Kidney (tissue), 13 donors: ENCODE measurements at regions not wholly inside any gene's neighbourhood (a gene's known extent, or its start where the extent isn't known, plus 50 kb on each side); places are given as distances from the start of the nearest gene placed in this dataset.

Experiments used
- DNase-seq, 5 donors: peaks; one replicate each; pipeline ENCODE4 v3.0.0-alpha.2; 2013 to 2020
- FAIRE-seq: peaks from 2 replicates; lab custom pipeline; 2012; peaks lifted over from hg19 to GRCh38; lab: Jason Lieb, UNC
- H3K27ac ChIP-seq, 2 donors: one replicate each; pipeline ENCODE4 v1.7.0; 2013; ENCODE audit warnings: low read depth in 2 of 2, low read length in 2 of 2, inconsistent platforms in 1 of 2
- H3K27me3 ChIP-seq: one replicate; pipeline ENCODE4 v1.7.1; 2013; ENCODE audit warnings: low read length, inconsistent platforms; ENCODE audit not compliant: control insufficient read depth, insufficient read depth
- H3K36me3 ChIP-seq, 3 donors: one replicate each; pipeline versions ENCODE4 v1.7.0 to v1.7.1; 2013; ENCODE audit warnings: low read length in 3 of 3, control low read depth in 1 of 3, inconsistent platforms in 1 of 3; ENCODE audit not compliant: insufficient read depth in 3 of 3, control insufficient read depth in 2 of 3
- H3K4me1 ChIP-seq, 3 donors: one replicate each; pipeline versions ENCODE4 v1.7.0 to v1.7.1; 2013; ENCODE audit warnings: low read length in 3 of 3, inconsistent platforms in 1 of 3, low read depth in 1 of 3; ENCODE audit not compliant: control insufficient read depth in 2 of 3, insufficient read depth in 2 of 3
- H3K4me3 ChIP-seq, 3 donors: one replicate each; pipeline versions ENCODE4 v1.7.0 to v1.8.1; 2013; ENCODE audit warnings: low read length in 3 of 3, control low read depth in 1 of 3, inconsistent platforms in 1 of 3
- H3K9ac ChIP-seq, 3 donors: one replicate each; pipeline versions ENCODE4 v1.7.0 to v1.7.1; 2013; ENCODE audit warnings: low read length in 3 of 3, control low read depth in 1 of 3, inconsistent platforms in 1 of 3
- H3K9me3 ChIP-seq, 3 donors: one replicate each; pipeline versions ENCODE4 v1.7.0 to v1.7.1; 2013; ENCODE audit warnings: low read length in 3 of 3, control low read depth in 1 of 3, inconsistent platforms in 1 of 3; ENCODE audit not compliant: control insufficient read depth in 2 of 3, insufficient read depth in 1 of 3
- CTCF ChIP-seq: IDR thresholded peaks from 3 replicates; pipeline ENCODE4 v1.5.1; 2012; ENCODE audit warnings: mild to moderate bottlenecking, moderate library complexity, borderline replicate concordance; ENCODE audit not compliant: insufficient read depth; ENCODE audit errors: extremely low read depth
- intact Hi-C: fragments of 100-400 bp; cut with DNase I; formaldehyde crosslinking; loops from one replicate; pipeline ENCODE4 v1.11.1; 2022
- donor health status: control.
- donor health status: control.
- donor health status: control.
- donor health status: control.
- donor health status: control.
- donor health status: DM: yes; HTN: yes; CAD: no.
- donor health status: Normal renal cell carcinoma (clear cell type).

- H3K4me3 ChIP-seq, result no peak overlapping the region
- no peaks in the 10 kb centered on the region for H3K36me3 ChIP-seq
- no peaks in the 10 kb centered on the region for H3K9me3 ChIP-seq
- H3K27me3 ChIP-seq, result no peaks in the 10 kb centered on the region
- no peak overlapping the region for H3K27ac ChIP-seq
- intact Hi-C loops, result no loop called here
- DNase-seq, result no peak
- FAIRE-seq, result no peak
- no peaks in the 10 kb centered on the region for H3K4me1 ChIP-seq
- TF ChIP-seq CTCF, result no peak
- no peak overlapping the region for H3K9ac ChIP-seq
These were observed 158.2 kb upstream of the TOX3 start for GRCh38 chr16:52705122-52705521.

GRCh38 chr16:52697971-52698370 lies 151.0 kb upstream of the TOX3 start:
- TF ChIP-seq CTCF, result no peak
- no peak for FAIRE-seq
- DNase-seq, result no peak

GRCh38 chr16:52696126-52696525 lies 149.2 kb upstream of the TOX3 start:
- H3K4me3 ChIP-seq, result no peak overlapping the region
- intact Hi-C loops, result no loop called here

More at GRCh38 chr16:52697971-52698370, 151.0 kb upstream of the TOX3 start:
- peaks cover 0 to 1% (median 0%) of the 10 kb centered on the region in 3 donors for H3K9me3 ChIP-seq
- no peak overlapping the region for H3K27ac ChIP-seq
- intact Hi-C loops, result no loop called here
- no peaks in the 10 kb centered on the region for H3K27me3 ChIP-seq
- no peaks in the 10 kb centered on the region for H3K4me1 ChIP-seq
- no peaks in the 10 kb centered on the region for H3K36me3 ChIP-seq
- H3K4me3 ChIP-seq, result no peak overlapping the region
- H3K9ac ChIP-seq, result no peak overlapping the region

More at GRCh38 chr16:52696126-52696525, 149.2 kb upstream of the TOX3 start:
- no peaks in the 10 kb centered on the region for H3K36me3 ChIP-seq
- TF ChIP-seq CTCF, result no peak
- DNase-seq (no peak), FAIRE-seq (no peak)
- H3K9ac ChIP-seq, result no peak overlapping the region
- H3K27ac ChIP-seq, result no peak overlapping the region
- H3K27me3 ChIP-seq, result no peaks in the 10 kb centered on the region
- H3K4me1 ChIP-seq, result no peaks in the 10 kb centered on the region
- peaks cover 0 to 7% (median 4%) of the 10 kb centered on the region in 3 donors for H3K9me3 ChIP-seq
